ENCODE measurements at regions not wholly inside any gene's neighbourhood (a gene's known extent, or its start where the extent isn't known, plus 50 kb on each side); places are given as distances from the start of the nearest gene placed in this dataset.

GRCh38 chr3:46124216-46125177 lies 83.6 kb downstream of the CCR1 start:
- Mint-ChIP-seq H3K36me3 (no peaks in the 10 kb centered on the region), H3K9me3 (no peaks in the 10 kb centered on the region), H3K27me3 (peaks cover 14% of the 10 kb centered on the region), H3K4me1 (ENCODE audit: low read depth) (peaks cover 5% of the 10 kb centered on the region), H3K27ac (no peak overlapping the region), H3K4me3 (no peak overlapping the region)
- no peak for DNase-seq
- POLR2A ChIA-PET = no interaction called here
- CTCF ChIA-PET = no interaction called here
- intact Hi-C loops (cut with micrococcal nuclease) = no loop called here

- ChIA-PET POLR2A (no interaction called here), CTCF (no interaction called here)
- Mint-ChIP-seq H3K4me1 (ENCODE audit: low read depth) (no peaks in the 10 kb centered on the region), H3K9me3 (no peaks in the 10 kb centered on the region), H3K27me3 (peaks cover 15% of the 10 kb centered on the region), H3K4me3 (no peak overlapping the region), H3K27ac (no peak overlapping the region), H3K36me3 (no peaks in the 10 kb centered on the region)
- DNase-seq = no peak
- intact Hi-C loops (cut with micrococcal nuclease) = no loop called here
Observed at GRCh38 chr3:46123646-46124045, 84.5 kb downstream of the CCR1 start.

GRCh38 chr3:46122091-46122490 lies 86.0 kb downstream of the CCR1 start:
- no peak for DNase-seq
- H3K36me3 Mint-ChIP-seq = no peaks in the 10 kb centered on the region
- H3K27me3 Mint-ChIP-seq = peaks cover 15% of the 10 kb centered on the region
- ChIA-PET CTCF (interaction anchor here (0.9 kb wide), 1 partner anchor 44 kb away, joined by 4 read pairs; no protein-coding TSS in a partner anchor), POLR2A (no interaction called here)
- no peak overlapping the region for H3K27ac Mint-ChIP-seq
- intact Hi-C loops (cut with micrococcal nuclease) = no loop called here
- no peaks in the 10 kb centered on the region for H3K9me3 Mint-ChIP-seq
- H3K4me1 Mint-ChIP-seq (ENCODE audit: low read depth) = no peaks in the 10 kb centered on the region
- no peak overlapping the region for H3K4me3 Mint-ChIP-seq

- Mint-ChIP-seq H3K4me3 (no peak overlapping the region), H3K27me3 (peaks cover 15% of the 10 kb centered on the region), H3K27ac (no peak overlapping the region), H3K36me3 (no peaks in the 10 kb centered on the region), H3K4me1 (ENCODE audit: low read depth) (no peaks in the 10 kb centered on the region), H3K9me3 (no peaks in the 10 kb centered on the region)
- intact Hi-C loops (cut with micrococcal nuclease) = no loop called here
- no peak for DNase-seq
- CTCF ChIA-PET = no interaction called here
- POLR2A ChIA-PET = no interaction called here
Observed at GRCh38 chr3:46120983-46121382, 87.1 kb downstream of the CCR1 start.

GRCh38 chr3:46119709-46120498 lies 88.2 kb downstream of the CCR1 start:
- H3K4me1 Mint-ChIP-seq (ENCODE audit: low read depth) = no peaks in the 10 kb centered on the region
- DNase-seq = no peak
- H3K4me3 Mint-ChIP-seq = no peak overlapping the region
- POLR2A ChIA-PET = no interaction called here
- H3K27ac Mint-ChIP-seq = no peak overlapping the region
- H3K27me3 Mint-ChIP-seq = peaks cover 14% of the 10 kb centered on the region
- H3K36me3 Mint-ChIP-seq = no peaks in the 10 kb centered on the region
- intact Hi-C loops (cut with micrococcal nuclease) = no loop called here
- CTCF ChIA-PET = no interaction called here
- H3K9me3 Mint-ChIP-seq = no peaks in the 10 kb centered on the region

- Mint-ChIP-seq H3K4me3 (no peak overlapping the region), H3K9me3 (no peaks in the 10 kb centered on the region), H3K4me1 (ENCODE audit: low read depth) (no peaks in the 10 kb centered on the region), H3K27ac (no peak overlapping the region), H3K27me3 (peaks cover 11% of the 10 kb centered on the region), H3K36me3 (no peaks in the 10 kb centered on the region)
- POLR2A ChIA-PET = no interaction called here
- intact Hi-C loops (cut with micrococcal nuclease) = no loop called here
- CTCF ChIA-PET = no interaction called here
- no peak for DNase-seq
Observed at GRCh38 chr3:46119253-46119652, 88.9 kb downstream of the CCR1 start.

GRCh38 chr3:46116996-46117395 lies 89.7 kb upstream of the XCR1 start:
- peaks cover 4% of the 10 kb centered on the region for H3K4me1 Mint-ChIP-seq (ENCODE audit: low read depth)
- no peak overlapping the region for H3K27ac Mint-ChIP-seq
- no peaks in the 10 kb centered on the region for H3K9me3 Mint-ChIP-seq
- H3K36me3 Mint-ChIP-seq = no peaks in the 10 kb centered on the region
- ChIA-PET CTCF (interaction anchor here (1.5 kb wide), 1 partner anchor 356 kb away, joined by 5 read pairs; no protein-coding TSS in a partner anchor), POLR2A (no interaction called here)
- no peak overlapping the region for H3K4me3 Mint-ChIP-seq
- peaks cover 11% of the 10 kb centered on the region for H3K27me3 Mint-ChIP-seq
- no peak for DNase-seq
- intact Hi-C loops (cut with micrococcal nuclease) = no loop called here

GRCh38 chr3:46114323-46114988 lies 87.2 kb upstream of the XCR1 start:
- Mint-ChIP-seq H3K4me1 (ENCODE audit: low read depth) (peaks cover 11% of the 10 kb centered on the region), H3K27me3 (peaks cover 1% of the 10 kb centered on the region), H3K27ac (no peak overlapping the region), H3K36me3 (no peaks in the 10 kb centered on the region), H3K9me3 (no peaks in the 10 kb centered on the region), H3K4me3 (no peak overlapping the region)
- ChIA-PET CTCF (interaction anchor here (1.3 kb wide), 1 partner anchor 94 kb away, joined by 5 read pairs; the partner anchor contains the start of gene CCR1), POLR2A (no interaction called here)
- no peak for DNase-seq
- intact Hi-C loops (cut with micrococcal nuclease) = no loop called here

- ChIA-PET CTCF (interaction anchor here (1.3 kb wide), 1 partner anchor 95 kb away, joined by 5 read pairs; the partner anchor contains the start of gene CCR1), POLR2A (no interaction called here)
- no peaks in the 10 kb centered on the region for H3K27me3 Mint-ChIP-seq
- intact Hi-C loops (cut with micrococcal nuclease) = no loop called here
- H3K27ac Mint-ChIP-seq = no peak overlapping the region
- no peak overlapping the region for H3K4me3 Mint-ChIP-seq
- peak; percentile 21 for DNase-seq
- H3K36me3 Mint-ChIP-seq = no peaks in the 10 kb centered on the region
- peaks cover 18% of the 10 kb centered on the region for H3K4me1 Mint-ChIP-seq (ENCODE audit: low read depth)
- H3K9me3 Mint-ChIP-seq = no peaks in the 10 kb centered on the region
Observed at GRCh38 chr3:46113608-46114007, 86.3 kb upstream of the XCR1 start.

- peaks cover 18% of the 10 kb centered on the region for H3K4me1 Mint-ChIP-seq (ENCODE audit: low read depth)
- POLR2A ChIA-PET = no interaction called here
Observed at GRCh38 chr3:46112984-46113383, 85.7 kb upstream of the XCR1 start.

GRCh38 chr3:46112296-46112695 lies 85.0 kb upstream of the XCR1 start:
- Mint-ChIP-seq H3K9me3 (no peaks in the 10 kb centered on the region), H3K27me3 (no peaks in the 10 kb centered on the region), H3K4me1 (ENCODE audit: low read depth) (peaks cover 22% of the 10 kb centered on the region), H3K4me3 (no peak overlapping the region), H3K36me3 (no peaks in the 10 kb centered on the region), H3K27ac (no peak overlapping the region)
- POLR2A ChIA-PET = no interaction called here
- peak; percentile 22 for DNase-seq
- intact Hi-C loops (cut with micrococcal nuclease) = no loop called here
- CTCF ChIA-PET = no interaction called here

More at GRCh38 chr3:46112984-46113383, 85.7 kb upstream of the XCR1 start:
- Mint-ChIP-seq H3K27me3 (no peaks in the 10 kb centered on the region), H3K9me3 (no peaks in the 10 kb centered on the region), H3K27ac (no peak overlapping the region), H3K4me3 (no peak overlapping the region), H3K36me3 (no peaks in the 10 kb centered on the region)
- intact Hi-C loops (cut with micrococcal nuclease) = no loop called here
- no peak for DNase-seq
- CTCF ChIA-PET = interaction anchor here (1.3 kb wide), 1 partner anchor 95 kb away, joined by 5 read pairs; the partner anchor contains the start of gene CCR1

All from activated CD4-positive, alpha-beta memory T cell treated with anti-CD3 and anti-CD28 coated beads for 36 hours (primary cell).